HG03442 (cell line): ENCODE measurements at regions not wholly inside any gene's neighbourhood (a gene's known extent, or its start where the extent isn't known, plus 50 kb on each side); places are given as distances from the start of the nearest gene placed in this dataset.
"Not testable (repeated sequence)": the region's sequence is repeated elsewhere in the genome, so short reads cannot be mapped to it uniquely, and the experiment has no call there.

Experiments
- ATAC-seq: cut with Tn5 transposase; IDR thresholded peaks from one replicate; pipeline ENCODE4 v1.9.1; 2021; ENCODE audit warnings: mild to moderate bottlenecking, moderate library complexity; ENCODE audit not compliant: unreplicated experiment

GRCh38 chr9:101893661-101894646, 155.5 kb upstream of the GRIN3A start:
- no peak for ATAC-seq

GRCh38 chr9:101881508-101881907, 143.1 kb upstream of the GRIN3A start:
- no peak for ATAC-seq

- no peak for ATAC-seq
These were observed 142.4 kb upstream of the GRIN3A start for GRCh38 chr9:101880846-101881245.

- no peak for ATAC-seq
These were observed 140.3 kb upstream of the GRIN3A start for GRCh38 chr9:101878734-101879133.

- ATAC-seq, result no peak
These were observed 139.0 kb upstream of the GRIN3A start for GRCh38 chr9:101877439-101877838.

GRCh38 chr9:101861472-101861871, 123.0 kb upstream of the GRIN3A start:
- ATAC-seq, result no peak

- peak; percentile 74 for ATAC-seq
These were observed 122.5 kb upstream of the GRIN3A start for GRCh38 chr9:101860920-101861319.

- no peak for ATAC-seq
These were observed 121.2 kb upstream of the GRIN3A start for GRCh38 chr9:101859620-101860019.

- ATAC-seq, result no peak
These were observed 119.6 kb upstream of the GRIN3A start for GRCh38 chr9:101858026-101858425.

- no peak for ATAC-seq
These were observed 110.8 kb upstream of the GRIN3A start for GRCh38 chr9:101849102-101849707.

- ATAC-seq, result no peak
These were observed 110.1 kb upstream of the GRIN3A start for GRCh38 chr9:101848485-101848919.

GRCh38 chr9:101846161-101846560, 107.7 kb upstream of the GRIN3A start:
- ATAC-seq, result no peak

GRCh38 chr9:101840694-101841188, 102.3 kb upstream of the GRIN3A start:
- ATAC-seq, result no peak

GRCh38 chr9:101838988-101839387, 100.5 kb upstream of the GRIN3A start:
- not testable (repeated sequence) for ATAC-seq

- no peak for ATAC-seq
These were observed 97.6 kb upstream of the GRIN3A start for GRCh38 chr9:101836021-101836420.

- ATAC-seq, result no peak
These were observed 94.0 kb upstream of the GRIN3A start for GRCh38 chr9:101832486-101832885.

- not testable (repeated sequence) for ATAC-seq
These were observed 83.0 kb upstream of the GRIN3A start for GRCh38 chr9:101821450-101821849.

- ATAC-seq, result not testable (repeated sequence)
These were observed 82.5 kb upstream of the GRIN3A start for GRCh38 chr9:101820983-101821382.

GRCh38 chr9:101814064-101814463, 75.6 kb upstream of the GRIN3A start:
- ATAC-seq, result no peak

- ATAC-seq, result not testable (repeated sequence)
These were observed 69.4 kb upstream of the GRIN3A start for GRCh38 chr9:101807879-101808278.

- ATAC-seq, result no peak
These were observed 57.6 kb upstream of the GRIN3A start for GRCh38 chr9:101796044-101796443.

- no peak for ATAC-seq
These were observed 56.7 kb upstream of the GRIN3A start for GRCh38 chr9:101795147-101795546.
